ENCODE measurements at regions not wholly inside any gene's neighbourhood (a gene's known extent, or its start where the extent isn't known, plus 50 kb on each side); places are given as distances from the start of the nearest gene placed in this dataset.

DNA sequence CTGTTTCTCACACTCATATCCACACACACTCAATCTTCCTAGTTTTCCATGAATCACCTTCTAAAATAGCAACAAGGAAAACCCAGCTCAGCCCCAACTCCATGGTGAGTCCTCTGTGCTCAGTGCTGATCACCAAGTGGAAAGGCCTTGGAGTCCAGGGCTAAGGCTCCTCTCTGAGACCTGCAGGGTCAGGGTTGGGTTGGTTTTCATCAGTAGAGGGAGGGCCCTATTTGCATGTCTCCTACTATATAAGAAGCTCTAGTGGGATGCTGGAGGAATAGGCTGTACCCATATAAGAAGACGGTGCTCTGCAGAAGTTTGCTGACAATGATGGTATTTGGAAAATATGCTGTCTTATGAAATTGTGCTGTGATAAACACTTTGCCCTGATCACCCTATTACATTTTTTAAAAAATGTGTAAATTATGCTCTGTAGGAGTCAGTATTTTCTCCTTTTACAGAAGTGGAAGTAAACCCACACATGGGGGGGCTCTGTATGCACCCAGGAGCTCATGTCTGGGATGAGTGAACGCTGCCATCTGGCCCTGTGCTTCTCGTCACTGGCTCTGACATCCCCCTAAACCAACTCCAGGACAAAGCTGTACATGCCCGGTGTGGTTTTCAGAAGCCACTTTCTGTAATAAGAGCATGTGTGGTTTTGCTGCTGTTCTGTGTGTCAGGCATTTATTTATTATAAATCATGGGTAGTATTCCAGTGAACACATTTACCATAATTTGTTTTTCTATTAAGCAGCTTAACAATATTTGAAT is 536.3 kb downstream of the TMEM121 start:
- TF ChIP-seq EZH2 (IDR thresholded peaks at IDR 0.05; ENCODE audit: borderline replicate concordance, low read depth, low read length, poor library complexity, severe bottlenecking), result no peak
- TF ChIP-seq, protein P1, sequence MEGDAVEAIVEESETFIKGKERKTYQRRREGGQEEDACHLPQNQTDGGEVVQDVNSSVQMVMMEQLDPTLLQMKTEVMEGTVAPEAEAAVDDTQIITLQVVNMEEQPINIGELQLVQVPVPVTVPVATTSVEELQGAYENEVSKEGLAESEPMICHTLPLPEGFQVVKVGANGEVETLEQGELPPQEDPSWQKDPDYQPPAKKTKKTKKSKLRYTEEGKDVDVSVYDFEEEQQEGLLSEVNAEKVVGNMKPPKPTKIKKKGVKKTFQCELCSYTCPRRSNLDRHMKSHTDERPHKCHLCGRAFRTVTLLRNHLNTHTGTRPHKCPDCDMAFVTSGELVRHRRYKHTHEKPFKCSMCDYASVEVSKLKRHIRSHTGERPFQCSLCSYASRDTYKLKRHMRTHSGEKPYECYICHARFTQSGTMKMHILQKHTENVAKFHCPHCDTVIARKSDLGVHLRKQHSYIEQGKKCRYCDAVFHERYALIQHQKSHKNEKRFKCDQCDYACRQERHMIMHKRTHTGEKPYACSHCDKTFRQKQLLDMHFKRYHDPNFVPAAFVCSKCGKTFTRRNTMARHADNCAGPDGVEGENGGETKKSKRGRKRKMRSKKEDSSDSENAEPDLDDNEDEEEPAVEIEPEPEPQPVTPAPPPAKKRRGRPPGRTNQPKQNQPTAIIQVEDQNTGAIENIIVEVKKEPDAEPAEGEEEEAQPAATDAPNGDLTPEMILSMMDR (conservative IDR thresholded peaks at IDR 0.05; ENCODE audit: low read depth, low read length), result no peak
- Histone ChIP-seq H3K27me3 (replicated peaks; ENCODE audit: insufficient read depth, low read depth, low read length, poor library complexity) (peaks cover 90% of the 10 kb centered on the region), H3K36me3 (ENCODE audit: insufficient read depth, low read length, poor library complexity, severe bottlenecking) (no peaks in the 10 kb centered on the region), H3K9me3 (ENCODE audit: low read depth, low read length, poor library complexity, severe bottlenecking) (no peaks in the 10 kb centered on the region), H3K4me3 (ENCODE audit: low read depth, low read length, poor library complexity, severe bottlenecking) (no peak overlapping the region), H3K4me1 (ENCODE audit: insufficient read depth, low read length, poor library complexity, severe bottlenecking) (no peaks in the 10 kb centered on the region), H3K27ac (ENCODE audit: low read depth, low read length, poor library complexity, severe bottlenecking) (no peak overlapping the region)
- ChIA-PET CTCF (no interaction called here), POLR2A (ENCODE audit: low non-redundant PET) (no interaction called here)
- no peak for DNase-seq (ENCODE audit: low spot score)
- intact Hi-C loops (cut with micrococcal nuclease; ENCODE audit: unreplicated experiment), result no loop called here
- BruUV-seq (replicated peaks), result no TSS peak

DNA sequence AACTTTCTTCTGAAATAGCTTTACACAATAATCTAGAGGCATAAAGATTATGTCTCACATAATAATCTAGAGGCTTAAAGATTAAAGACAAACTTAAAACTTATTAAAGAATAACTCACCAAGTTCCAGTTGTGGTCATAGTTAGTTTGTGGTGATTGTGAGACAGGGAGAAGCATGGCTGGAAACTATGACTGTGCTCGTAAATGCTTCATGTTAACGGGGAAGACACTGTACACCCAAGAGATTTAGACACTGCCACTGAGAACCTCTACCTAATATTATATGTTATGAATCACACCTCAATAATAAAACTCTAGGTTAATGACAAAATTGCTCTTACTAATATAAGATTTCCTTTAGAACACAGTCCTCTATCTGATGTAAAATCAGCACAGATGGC is 541.6 kb downstream of the TMEM121 start:
- POLR2A ChIA-PET (ENCODE audit: low non-redundant PET), result no interaction called here
- H3K4me3 ChIP-seq (ENCODE audit: low read depth, low read length, poor library complexity, severe bottlenecking), result no peak overlapping the region

DNA sequence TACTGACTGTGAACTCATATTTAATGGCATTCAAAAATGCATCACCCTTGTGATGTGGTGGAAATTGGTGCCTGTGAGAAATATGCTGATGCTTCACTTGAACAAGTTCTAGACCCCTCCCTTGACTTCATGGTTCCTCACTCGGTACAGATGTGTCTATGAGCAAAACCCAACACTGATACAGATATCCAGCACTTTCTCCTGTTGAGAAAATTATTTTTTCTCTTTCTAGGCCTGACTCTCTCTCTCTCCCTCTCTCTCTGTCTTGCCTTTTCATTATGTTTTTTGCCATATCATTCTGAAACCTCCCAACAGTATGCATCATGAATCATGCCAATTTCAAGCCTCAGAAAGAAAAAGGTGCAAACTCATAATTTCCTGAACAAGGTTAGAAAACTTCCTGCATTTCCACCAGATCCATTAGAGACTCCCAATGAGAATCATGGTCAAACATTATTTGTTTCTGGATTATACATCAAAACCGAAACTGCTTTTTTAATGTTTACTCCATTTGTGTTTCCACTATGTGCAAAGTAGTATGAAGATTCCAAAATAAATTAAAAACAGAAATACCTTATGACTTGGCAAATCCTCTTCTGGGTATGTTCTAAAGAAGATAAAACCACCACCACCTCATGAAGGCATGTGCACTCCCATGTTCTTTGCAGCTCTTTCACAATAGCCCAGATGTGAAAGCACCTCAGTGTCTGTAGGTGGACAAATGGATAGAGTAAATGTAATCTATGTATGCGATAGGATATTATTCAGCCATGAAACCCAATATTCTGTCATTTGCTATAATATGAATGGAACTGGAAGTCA is 543.6 kb downstream of the TMEM121 start:
- no TSS peak for BruUV-seq (replicated peaks)

More for the DNA sequence above, 541.6 kb downstream of the TMEM121 start:
- BruUV-seq (replicated peaks), result no TSS peak
- intact Hi-C loops (cut with micrococcal nuclease; ENCODE audit: unreplicated experiment), result no loop called here
- peaks cover 95% of the 10 kb centered on the region for H3K27me3 ChIP-seq (replicated peaks; ENCODE audit: insufficient read depth, low read depth, low read length, poor library complexity)
- no peak for TF ChIP-seq EZH2 (IDR thresholded peaks at IDR 0.05; ENCODE audit: borderline replicate concordance, low read depth, low read length, poor library complexity, severe bottlenecking)
- TF ChIP-seq, protein P1 (conservative IDR thresholded peaks at IDR 0.05; ENCODE audit: low read depth, low read length), result no peak
- H3K27ac ChIP-seq (ENCODE audit: low read depth, low read length, poor library complexity, severe bottlenecking), result no peak overlapping the region
- no peaks in the 10 kb centered on the region for H3K4me1 ChIP-seq (ENCODE audit: insufficient read depth, low read length, poor library complexity, severe bottlenecking)
- H3K36me3 ChIP-seq (ENCODE audit: insufficient read depth, low read length, poor library complexity, severe bottlenecking), result no peaks in the 10 kb centered on the region
- CTCF ChIA-PET, result no interaction called here
- no peak for DNase-seq (ENCODE audit: low spot score)
- no peaks in the 10 kb centered on the region for H3K9me3 ChIP-seq (ENCODE audit: low read depth, low read length, poor library complexity, severe bottlenecking)

More for the DNA sequence above, 543.6 kb downstream of the TMEM121 start:
- ChIA-PET CTCF (no interaction called here), POLR2A (ENCODE audit: low non-redundant PET) (no interaction called here)
- no peaks in the 10 kb centered on the region for H3K36me3 ChIP-seq (ENCODE audit: insufficient read depth, low read length, poor library complexity, severe bottlenecking)
- H3K4me1 ChIP-seq (ENCODE audit: insufficient read depth, low read length, poor library complexity, severe bottlenecking), result no peaks in the 10 kb centered on the region
- TF ChIP-seq, protein P1 (conservative IDR thresholded peaks at IDR 0.05; ENCODE audit: low read depth, low read length), result no peak
- no peak for TF ChIP-seq EZH2 (IDR thresholded peaks at IDR 0.05; ENCODE audit: borderline replicate concordance, low read depth, low read length, poor library complexity, severe bottlenecking)
- peaks cover 91% of the 10 kb centered on the region for H3K27me3 ChIP-seq (replicated peaks; ENCODE audit: insufficient read depth, low read depth, low read length, poor library complexity)
- H3K27ac ChIP-seq (ENCODE audit: low read depth, low read length, poor library complexity, severe bottlenecking), result no peak overlapping the region
- DNase-seq (ENCODE audit: low spot score), result no peak
- intact Hi-C loops (cut with micrococcal nuclease; ENCODE audit: unreplicated experiment), result no loop called here
- no peaks in the 10 kb centered on the region for H3K9me3 ChIP-seq (ENCODE audit: low read depth, low read length, poor library complexity, severe bottlenecking)
- H3K4me3 ChIP-seq (ENCODE audit: low read depth, low read length, poor library complexity, severe bottlenecking), result no peak overlapping the region
